NCI-H128 (cell line): ENCODE measurements at regions not wholly inside any gene's neighbourhood (a gene's known extent, or its start where the extent isn't known, plus 50 kb on each side); places are given as distances from the start of the nearest gene placed in this dataset.

Source experiments
- DNase-seq: peaks from one replicate; lab custom pipeline; 2025; ENCODE audit not compliant: unreplicated experiment; lab: John Stamatoyannopoulos, UW

GRCh38 chr20:21653628-21654027, 51.8 kb upstream of the PAX1 start:
- DNase-seq, result no peak

GRCh38 chr20:21643417-21643816, 62.0 kb upstream of the PAX1 start:
- DNase-seq, result no peak

GRCh38 chr20:21640556-21640955, 64.9 kb upstream of the PAX1 start:
- no peak for DNase-seq

GRCh38 chr20:21633829-21634228, 71.6 kb upstream of the PAX1 start:
- no peak for DNase-seq

- no peak for DNase-seq
Measured at GRCh38 chr20:21632735-21633053, 72.8 kb upstream of the PAX1 start.

- no peak for DNase-seq
Measured at GRCh38 chr20:21632031-21632734, 73.3 kb upstream of the PAX1 start.

- DNase-seq, result no peak
Measured at GRCh38 chr20:21628800-21629199, 76.7 kb upstream of the PAX1 start.

- DNase-seq, result no peak
Measured at GRCh38 chr20:21623781-21624094, 81.7 kb upstream of the PAX1 start.

- DNase-seq, result no peak
Measured at GRCh38 chr20:21623074-21623780, 82.2 kb upstream of the PAX1 start.

- no peak for DNase-seq
Measured at GRCh38 chr20:21622097-21622857, 83.2 kb upstream of the PAX1 start.

GRCh38 chr20:21618759-21619416, 86.6 kb upstream of the PAX1 start:
- no peak for DNase-seq

- peak; percentile 44 for DNase-seq
Measured at GRCh38 chr20:21615617-21616080, 89.8 kb upstream of the PAX1 start.

- DNase-seq, result no peak
Measured at GRCh38 chr20:21614980-21615379, 90.5 kb upstream of the PAX1 start.

GRCh38 chr20:21613512-21613911, 92.0 kb upstream of the PAX1 start:
- peak; percentile 42 for DNase-seq

- DNase-seq, result no peak
Measured at GRCh38 chr20:21609981-21610380, 95.5 kb upstream of the PAX1 start.

GRCh38 chr20:21609221-21609620, 95.4 kb upstream of the NKX2-2 start:
- no peak for DNase-seq

GRCh38 chr20:21608777-21609176, 94.9 kb upstream of the NKX2-2 start:
- DNase-seq, result no peak

- no peak for DNase-seq
Measured at GRCh38 chr20:21607971-21608725, 94.3 kb upstream of the NKX2-2 start.

- no peak for DNase-seq
Measured at GRCh38 chr20:21601799-21602198, 87.9 kb upstream of the NKX2-2 start.

GRCh38 chr20:21586682-21587081, 72.8 kb upstream of the NKX2-2 start:
- DNase-seq, result no peak
